HFF-Myc (cell line): ENCODE measurements at regions not wholly inside any gene's neighbourhood (a gene's known extent, or its start where the extent isn't known, plus 50 kb on each side); places are given as distances from the start of the nearest gene placed in this dataset.
"Not testable (repeated sequence)": the region's sequence is repeated elsewhere in the genome, so short reads cannot be mapped to it uniquely, and the experiment has no call there.

Experiments used
- DNase-seq: peaks from one replicate; pipeline ENCODE4 v3.0.0-alpha.2; 2011; ENCODE audit warnings: low read depth; ENCODE audit errors: extremely low read depth
- H3K4me3 ChIP-seq: replicated peaks from 2 replicates; pipeline ENCODE4 v1.5.1; 2011; ENCODE audit warnings: low read depth, mild to moderate bottlenecking, control low read depth, low read length
- CTCF ChIP-seq: IDR thresholded peaks from 2 replicates; pipeline ENCODE4 v1.5.1; 2012; ENCODE audit warnings: mild to moderate bottlenecking, low read depth, low read length, control low read depth; ENCODE audit errors: missing control alignments

- TF ChIP-seq CTCF: no peak
- no peak overlapping the region for H3K4me3 ChIP-seq
Observed at GRCh38 chr4:8681391-8681790, 88.8 kb downstream of the CPZ start.

GRCh38 chr4:8679032-8679431 lies 86.5 kb downstream of the CPZ start:
- DNase-seq: no peak
- no peak overlapping the region for H3K4me3 ChIP-seq
- no peak for TF ChIP-seq CTCF

More at GRCh38 chr4:8681391-8681790, 88.8 kb downstream of the CPZ start:
- no peak for DNase-seq

GRCh38 chr4:8676676-8677075 lies 84.1 kb downstream of the CPZ start:
- no peak overlapping the region for H3K4me3 ChIP-seq
- no peak for TF ChIP-seq CTCF

GRCh38 chr4:8675906-8676305 lies 83.3 kb downstream of the CPZ start:
- H3K4me3 ChIP-seq: no peak overlapping the region
- no peak for TF ChIP-seq CTCF
- DNase-seq: no peak

More at GRCh38 chr4:8676676-8677075, 84.1 kb downstream of the CPZ start:
- DNase-seq: no peak

GRCh38 chr4:8675383-8675782 lies 82.8 kb downstream of the CPZ start:
- TF ChIP-seq CTCF: no peak
- H3K4me3 ChIP-seq: no peak overlapping the region
- no peak for DNase-seq

- H3K4me3 ChIP-seq: no peak overlapping the region
Observed at GRCh38 chr4:8674311-8674885, 81.8 kb downstream of the CPZ start.

GRCh38 chr4:8673106-8673505 lies 80.5 kb downstream of the CPZ start:
- not testable (repeated sequence) for H3K4me3 ChIP-seq, DNase-seq

More at GRCh38 chr4:8674311-8674885, 81.8 kb downstream of the CPZ start:
- no peak for DNase-seq
- TF ChIP-seq CTCF: no peak
